HG03521 (cell line): ENCODE measurements at regions not wholly inside any gene's neighbourhood (a gene's known extent, or its start where the extent isn't known, plus 50 kb on each side); places are given as distances from the start of the nearest gene placed in this dataset.

Experiments
- ATAC-seq: cut with Tn5 transposase; IDR thresholded peaks from one replicate; pipeline ENCODE4 v1.9.1; 2021; ENCODE audit warnings: mild to moderate bottlenecking, moderate library complexity; ENCODE audit not compliant: unreplicated experiment

GRCh38 chr5:2393556-2393955 lies 357.9 kb downstream of the IRX2 start:
- ATAC-seq = no peak

- ATAC-seq = no peak
Measured at GRCh38 chr5:2391566-2391965, 359.9 kb downstream of the IRX2 start.

DNA sequence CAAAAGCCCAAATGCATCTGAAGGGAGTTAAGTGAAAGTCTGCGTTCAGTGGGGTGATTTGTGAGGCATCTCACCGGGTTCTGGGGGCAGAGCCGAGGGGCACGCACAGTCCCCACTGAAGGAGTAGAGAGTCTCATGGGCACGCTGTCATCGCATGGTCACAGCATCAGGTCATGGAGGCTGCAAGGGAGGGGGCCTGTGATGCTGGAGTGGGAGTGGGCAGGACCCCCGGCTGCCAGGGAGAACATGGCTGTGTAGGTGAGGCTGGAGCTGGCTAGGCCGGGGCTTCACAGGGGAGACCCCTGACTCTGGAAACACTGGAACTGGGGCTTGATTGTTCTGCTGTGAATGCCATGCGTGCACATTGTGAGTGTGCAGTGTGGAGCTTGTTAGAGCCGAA lies 360.5 kb downstream of the IRX2 start:
- ATAC-seq = no peak

DNA sequence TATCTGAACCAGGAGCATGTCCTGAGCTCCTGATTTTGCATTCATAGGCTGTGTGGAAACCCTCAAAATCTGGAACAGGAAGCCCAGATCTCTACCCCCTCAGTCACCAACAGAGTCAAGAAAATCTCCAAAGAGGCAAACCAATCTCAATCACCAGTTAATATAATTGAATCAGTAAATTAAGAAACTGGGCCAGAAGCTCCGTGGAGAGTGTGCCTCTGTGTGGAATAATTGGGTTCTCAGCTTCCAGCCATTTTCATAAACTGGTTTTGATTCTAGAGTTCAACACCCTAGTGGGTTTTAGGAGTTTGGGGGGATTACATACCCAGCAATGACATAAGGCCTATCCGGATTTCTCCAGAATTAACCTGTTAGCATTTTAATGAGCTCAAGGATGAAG lies 362.9 kb downstream of the IRX2 start:
- no peak for ATAC-seq

GRCh38 chr5:2387634-2388325 lies 363.7 kb downstream of the IRX2 start:
- ATAC-seq = no peak

DNA sequence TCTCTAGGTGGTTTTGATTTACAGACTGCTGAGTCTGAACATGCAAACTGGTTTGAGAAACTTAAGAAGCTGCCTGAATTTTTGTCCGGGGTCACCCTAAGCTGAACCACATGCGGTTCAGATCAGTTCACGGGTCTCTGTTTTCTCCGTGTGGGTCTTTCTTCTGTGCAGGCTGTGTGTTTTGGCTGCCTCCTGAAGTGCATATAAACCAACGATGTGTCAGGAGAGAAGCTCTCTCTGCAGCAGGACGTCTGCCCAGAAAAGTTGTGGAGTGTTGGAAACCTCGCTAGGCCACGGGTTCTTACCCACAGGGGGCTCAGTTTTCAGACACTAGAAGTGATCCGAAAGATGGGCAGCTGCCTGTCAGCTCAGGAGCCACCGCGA lies 364.2 kb downstream of the IRX2 start:
- no peak for ATAC-seq

DNA sequence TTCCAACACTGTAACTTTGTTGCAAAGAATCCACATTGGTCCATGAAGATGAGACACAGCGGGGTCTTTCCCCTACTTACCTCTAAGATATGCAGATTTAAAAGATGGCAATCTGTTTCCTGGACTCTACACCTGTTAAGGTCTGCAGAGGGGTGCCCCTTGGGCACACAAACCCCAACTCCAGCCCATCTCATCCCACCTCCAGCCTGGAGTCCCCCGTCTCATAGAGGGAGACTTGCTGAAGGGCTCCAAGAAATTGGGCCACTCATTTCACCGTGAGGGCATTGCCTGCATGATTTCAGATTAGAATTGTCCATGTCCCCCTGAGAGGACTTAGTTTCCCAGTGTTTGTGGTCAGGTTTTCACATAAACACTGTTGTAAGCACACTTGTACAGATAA lies 365.7 kb downstream of the IRX2 start:
- ATAC-seq = no peak

DNA sequence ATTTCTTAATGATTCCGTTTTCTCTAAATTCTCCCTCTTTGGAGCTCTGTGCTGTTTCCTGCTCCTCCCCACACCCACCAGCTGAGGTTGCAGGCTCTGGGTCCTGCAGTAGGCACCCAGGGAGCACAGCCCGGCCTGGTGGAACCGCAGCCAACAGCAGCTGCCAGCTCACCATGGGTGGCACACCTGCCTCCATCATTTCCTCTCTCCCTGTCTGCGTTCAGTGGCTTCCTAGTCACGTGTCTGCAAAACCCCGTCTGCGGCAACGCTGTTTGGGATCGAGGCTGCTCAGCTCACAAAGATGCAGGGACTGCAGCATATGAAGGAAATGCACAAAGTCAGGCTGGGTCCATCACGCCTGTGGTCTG lies 367.8 kb downstream of the IRX2 start:
- ATAC-seq = no peak

DNA sequence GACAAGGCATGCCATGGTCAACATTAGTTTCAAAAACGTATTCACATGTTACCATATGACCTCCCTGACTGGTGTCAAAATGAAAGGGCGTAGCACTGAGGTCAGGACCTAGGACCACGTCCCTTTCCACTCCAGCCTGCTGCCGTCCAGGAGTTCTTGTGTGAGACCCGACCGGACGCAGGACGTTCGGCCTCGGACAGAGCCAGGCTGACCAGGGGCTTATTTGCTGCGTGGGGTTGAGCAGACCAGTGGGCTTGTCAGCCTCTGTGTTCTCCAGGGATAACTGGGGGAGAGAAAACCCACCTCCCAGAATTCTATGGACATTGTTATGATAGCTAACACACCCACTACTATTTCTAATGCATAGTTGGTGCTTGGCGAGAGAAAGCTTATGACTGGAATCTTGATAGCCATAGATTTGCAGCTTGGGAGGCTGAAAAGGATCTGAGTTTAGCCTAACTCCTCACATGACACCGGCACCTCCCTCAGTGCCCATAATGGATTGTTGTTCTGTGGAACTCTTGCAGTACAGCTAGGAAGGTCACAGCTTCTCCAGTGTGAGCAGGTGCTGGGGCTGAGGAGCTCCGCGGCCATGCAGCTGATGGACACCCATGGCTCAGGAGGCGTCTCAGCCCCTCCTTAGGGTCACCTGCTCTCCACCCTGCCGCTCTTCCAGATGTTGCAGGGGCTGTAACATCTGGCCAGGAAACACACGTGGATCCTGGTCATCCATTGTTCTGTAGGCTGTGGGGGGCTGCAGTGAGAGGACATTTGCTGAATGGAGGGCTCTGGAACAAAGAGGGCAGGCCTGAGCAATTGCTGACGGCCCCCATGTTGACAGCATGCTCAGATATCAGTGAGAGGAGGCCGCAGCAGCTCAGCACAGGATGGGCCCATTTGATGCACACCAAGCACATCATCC lies 368.4 kb downstream of the IRX2 start:
- ATAC-seq = no peak

DNA sequence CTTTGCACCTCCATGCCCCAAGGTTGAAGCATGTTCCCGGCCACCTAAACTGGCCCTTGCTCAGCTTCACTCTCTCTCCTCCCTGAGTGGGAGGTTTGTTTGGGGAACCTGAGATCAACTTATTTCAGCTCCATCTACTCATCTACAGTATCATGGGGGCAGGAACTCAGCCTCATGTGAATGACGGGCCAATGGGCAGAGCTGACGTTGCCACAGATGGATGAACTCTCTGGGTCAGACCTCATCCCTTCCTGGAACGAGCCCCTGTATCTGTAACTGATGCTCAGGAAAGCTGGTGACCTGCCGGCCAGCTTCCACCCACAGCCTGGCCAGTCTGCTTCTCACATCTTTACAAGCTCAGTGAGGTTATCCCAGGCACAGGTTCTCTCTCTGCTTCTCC lies 369.6 kb downstream of the IRX2 start:
- no peak for ATAC-seq

DNA sequence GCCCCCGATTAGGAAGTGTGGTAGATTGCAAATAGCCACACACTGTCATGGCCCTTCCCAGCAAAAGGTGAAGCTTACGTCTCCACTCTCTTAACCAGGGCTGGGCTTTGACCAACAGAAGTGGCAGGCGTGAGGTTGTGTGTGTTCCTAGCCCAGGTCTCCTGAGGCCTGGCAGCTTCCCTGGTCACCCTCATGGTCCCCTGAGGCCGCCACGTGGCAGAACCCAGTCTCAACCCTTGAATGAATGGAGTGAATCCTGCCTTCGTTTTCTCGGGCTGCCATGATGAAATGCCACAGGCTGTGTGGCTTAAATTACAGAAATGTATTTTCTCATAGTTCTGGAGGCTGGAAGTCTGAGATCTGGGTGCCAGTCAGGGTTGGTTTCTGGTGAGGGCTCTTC lies 370.4 kb downstream of the IRX2 start:
- ATAC-seq = no peak

GRCh38 chr5:2378976-2379375 lies 372.5 kb downstream of the IRX2 start:
- no peak for ATAC-seq

- no peak for ATAC-seq
Measured at GRCh38 chr5:2378108-2378507, 373.4 kb downstream of the IRX2 start.

GRCh38 chr5:2376486-2376885 lies 375.0 kb downstream of the IRX2 start:
- ATAC-seq = no peak

DNA sequence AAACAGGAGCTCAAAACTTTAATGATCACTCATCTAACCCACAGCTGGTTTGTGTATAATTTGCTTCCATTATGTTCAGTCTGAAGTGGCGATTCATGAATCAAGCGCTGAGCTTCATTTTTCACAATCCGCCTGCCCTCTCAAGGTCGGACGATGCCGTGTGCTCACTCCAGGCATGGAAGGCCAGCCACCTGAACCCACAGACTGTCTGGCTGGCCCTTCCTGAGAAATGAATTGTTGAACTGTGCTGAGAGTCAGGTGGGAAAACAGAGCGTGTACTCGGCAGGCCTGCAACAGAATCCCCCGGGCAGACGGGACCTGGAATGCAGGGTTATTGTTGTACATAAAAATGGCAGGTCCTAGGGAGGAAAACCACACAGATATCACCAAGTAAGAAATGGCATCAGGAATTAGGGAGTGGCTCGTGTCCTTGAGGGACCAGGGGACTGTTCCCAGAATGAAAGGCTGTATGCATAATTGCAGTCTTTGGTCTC lies 375.7 kb downstream of the IRX2 start:
- no peak for ATAC-seq

DNA sequence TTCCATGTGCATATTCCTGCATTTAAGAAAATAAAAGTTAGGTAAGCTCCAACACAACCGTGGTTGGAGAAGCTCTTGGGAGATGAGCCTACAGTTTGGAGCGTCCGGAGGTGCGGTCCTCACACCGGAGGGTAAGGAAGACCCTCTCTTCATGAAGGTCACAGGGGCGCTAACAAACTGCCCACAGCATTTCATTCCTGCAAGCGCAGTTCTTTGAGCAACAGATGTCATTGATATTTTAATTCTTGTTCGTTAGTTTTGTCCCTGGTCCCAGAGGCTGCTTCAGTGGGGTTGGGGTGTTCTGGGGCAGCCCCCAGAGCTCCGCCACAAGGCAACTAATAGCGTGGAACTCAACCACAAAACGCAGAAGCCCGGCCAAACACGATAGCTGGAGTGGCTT lies 376.2 kb downstream of the IRX2 start:
- ATAC-seq = no peak

DNA sequence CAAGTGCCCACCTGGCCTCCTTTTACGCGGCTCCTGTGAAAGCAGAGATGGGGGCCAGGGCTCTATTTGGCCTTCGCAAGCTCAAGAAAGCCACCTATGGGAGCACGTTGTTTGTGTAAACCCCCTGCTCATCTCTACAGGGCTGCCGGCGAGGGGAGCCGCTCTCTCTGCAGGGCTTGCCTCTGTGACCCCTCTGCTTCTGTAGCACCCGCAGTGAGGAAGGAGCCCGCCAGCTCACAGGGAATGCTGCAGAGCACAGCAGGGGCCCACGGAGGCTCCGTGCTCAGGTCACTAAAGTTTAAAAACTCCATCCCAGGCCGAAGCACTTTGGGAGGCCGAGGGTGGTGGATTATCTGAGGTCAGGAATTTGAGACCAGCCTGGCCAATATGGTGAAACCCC lies 376.8 kb downstream of the IRX2 start:
- no peak for ATAC-seq

DNA sequence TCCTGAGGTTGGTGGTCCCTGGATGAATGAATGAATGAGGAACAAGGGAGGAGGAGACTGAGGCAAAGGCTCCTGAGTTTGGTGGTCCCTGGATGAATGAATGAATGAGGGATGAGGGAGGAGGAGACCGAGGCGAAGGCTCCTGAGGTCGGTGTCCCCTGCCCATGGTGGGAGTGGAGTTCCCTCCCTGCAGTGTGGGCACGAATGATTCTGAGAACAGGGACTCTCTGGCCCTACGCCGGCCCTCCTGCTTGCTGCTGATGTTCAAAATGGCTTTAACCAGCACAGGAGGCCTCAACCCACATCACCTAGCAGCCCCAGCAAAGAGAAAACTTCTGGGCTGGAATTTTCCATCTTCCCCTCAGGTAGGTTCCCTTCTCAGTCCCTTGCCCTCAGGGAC lies 377.8 kb downstream of the IRX2 start:
- no peak for ATAC-seq

DNA sequence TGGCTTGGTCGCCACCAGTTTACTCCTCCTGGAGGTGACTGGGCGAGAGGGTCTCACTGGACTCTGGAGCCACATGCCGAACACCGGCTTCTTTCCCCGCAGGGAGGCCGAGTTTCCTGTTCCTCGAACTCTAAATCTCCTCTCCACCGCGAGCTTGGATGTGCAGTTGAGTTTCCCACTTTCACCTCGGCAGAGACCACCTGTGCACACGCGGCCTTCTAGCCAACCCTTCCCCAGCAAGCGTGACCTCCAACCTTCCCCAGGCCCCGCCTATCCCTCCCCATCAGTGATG lies 380.1 kb downstream of the IRX2 start:
- no peak for ATAC-seq

DNA sequence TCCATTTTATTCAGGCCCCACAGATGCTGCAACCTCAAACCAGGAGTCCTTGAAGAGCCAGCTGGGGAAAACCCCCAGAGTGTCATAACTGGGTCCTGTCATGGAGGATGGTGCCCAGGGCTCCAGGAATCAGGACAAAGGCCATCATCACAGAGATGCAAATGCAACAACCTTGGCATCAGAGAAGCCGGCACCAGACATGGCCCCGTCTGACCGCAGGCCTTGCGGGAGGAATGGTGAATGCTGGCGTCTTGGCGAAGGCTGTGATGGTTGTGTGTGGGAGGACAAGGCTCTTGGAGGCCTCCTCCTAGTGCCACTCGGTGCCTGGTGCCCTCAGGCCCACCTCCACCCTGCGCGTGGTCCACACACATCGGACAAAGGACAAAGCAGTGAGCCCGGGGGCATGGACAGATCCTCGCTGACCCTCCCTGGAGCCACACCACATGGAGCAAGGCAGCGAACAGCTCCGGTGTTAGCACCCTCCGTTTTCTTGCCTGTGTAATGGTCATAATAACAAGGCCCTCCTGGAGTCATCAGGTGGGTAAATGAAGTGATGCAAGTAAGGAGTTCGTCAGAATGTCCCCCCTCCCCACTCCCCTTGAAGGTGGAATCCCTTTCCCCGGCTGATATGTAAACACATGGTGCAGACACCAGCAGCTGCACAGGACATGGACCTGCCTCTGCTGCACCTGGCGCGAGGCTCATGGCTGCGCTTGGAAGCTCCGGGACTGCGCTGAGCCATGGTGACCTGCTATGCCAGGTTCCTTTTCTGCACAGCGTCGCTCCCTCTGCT lies 380.7 kb downstream of the IRX2 start:
- ATAC-seq = no peak

DNA sequence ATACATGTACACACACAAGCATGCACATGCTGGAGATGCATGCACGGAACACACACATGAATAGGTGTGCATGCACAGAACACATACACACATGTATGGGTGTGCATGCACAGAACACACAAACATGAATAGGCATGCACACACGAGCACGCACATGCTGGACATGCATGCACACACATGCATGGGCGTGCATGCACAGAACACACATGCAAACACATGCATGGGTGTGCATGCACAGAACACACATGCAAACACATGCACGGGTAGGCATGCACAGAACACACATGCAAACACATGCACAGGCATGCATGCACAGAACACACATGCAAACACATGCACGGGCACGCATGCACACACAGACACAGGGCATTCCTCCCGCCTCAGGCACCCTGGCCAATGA lies 382.3 kb downstream of the IRX2 start:
- no peak for ATAC-seq

DNA sequence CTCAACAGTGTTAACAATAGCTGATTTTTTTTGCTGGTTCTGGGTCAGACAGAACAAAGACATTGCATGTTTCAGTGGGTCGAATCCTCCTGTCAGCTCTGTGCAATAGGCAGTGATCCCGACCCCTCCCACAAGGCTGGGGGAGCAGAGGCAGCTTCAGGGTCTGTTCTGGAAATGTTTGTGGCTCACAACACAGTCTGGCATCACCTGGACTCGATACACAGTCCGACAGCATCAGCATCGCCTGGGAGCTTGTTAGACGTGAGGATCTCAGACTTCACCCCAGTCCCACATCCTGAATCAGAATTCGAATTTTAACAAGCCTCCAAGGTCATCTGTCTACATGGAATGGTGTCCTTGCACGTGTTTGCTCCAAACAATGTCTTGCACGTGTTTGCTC lies 384.7 kb downstream of the IRX2 start:
- no peak for ATAC-seq
